Ishikawa (cell line): ENCODE measurements at regions not wholly inside any gene's neighbourhood (a gene's known extent, or its start where the extent isn't known, plus 50 kb on each side); places are given as distances from the start of the nearest gene placed in this dataset.

Source experiments
- CEBPB ChIP-seq: IDR thresholded peaks from 2 replicates; pipeline ENCODE4 v1.6.1; 2012
- EGR1 ChIP-seq: IDR thresholded peaks from 2 replicates; pipeline ENCODE4 v1.6.1; 2012
- EP300 ChIP-seq: IDR thresholded peaks from 2 replicates; pipeline ENCODE4 v1.6.1; 2012; ENCODE audit warnings: borderline replicate concordance
- FOXM1 ChIP-seq: IDR thresholded peaks from 2 replicates; pipeline ENCODE4 v1.6.1; 2012; ENCODE audit warnings: low read depth, borderline replicate concordance
- REST ChIP-seq: IDR thresholded peaks from 2 replicates; pipeline ENCODE4 v1.6.1; 2012; ENCODE audit warnings: low read depth, mild to moderate bottlenecking
- TAF1 ChIP-seq: IDR thresholded peaks from 2 replicates; pipeline ENCODE4 v1.6.1; 2012; ENCODE audit warnings: low read depth, mild to moderate bottlenecking
- TCF12 ChIP-seq: IDR thresholded peaks from 2 replicates; pipeline ENCODE4 v1.6.1; 2012; ENCODE audit warnings: low read depth
- TEAD4 ChIP-seq: IDR thresholded peaks from 2 replicates; pipeline ENCODE4 v1.6.1; 2012
- YY1 ChIP-seq: IDR thresholded peaks from 2 replicates; pipeline ENCODE4 v1.6.1; 2012; ENCODE audit warnings: low read depth

GRCh38 chr2:22185251-22185650, 1061.5 kb downstream of the TDRD15 start:
- no peak for TF ChIP-seq YY1
- no peak for TF ChIP-seq CEBPB
- no peak for TF ChIP-seq TAF1
- no peak for TF ChIP-seq REST
- no peak for TF ChIP-seq EGR1
- TF ChIP-seq EP300: no peak
- TF ChIP-seq TEAD4: no peak
- TF ChIP-seq FOXM1: no peak
- TF ChIP-seq TCF12: no peak
